22Rv1 (cell line): ENCODE measurements at regions not wholly inside any gene's neighbourhood (a gene's known extent, or its start where the extent isn't known, plus 50 kb on each side); places are given as distances from the start of the nearest gene placed in this dataset.
"Not testable (repeated sequence)": the region's sequence is repeated elsewhere in the genome, so short reads cannot be mapped to it uniquely, and the experiment has no call there.

Source experiments
- H3K27ac ChIP-seq: fragments of 450-650 bp; 2 replicates; pipeline ENCODE4 v1.5.1; 2017
- ZFX ChIP-seq: fragments of 450-650 bp; IDR thresholded peaks from 2 replicates; pipeline ENCODE4 v1.6.1; 2017; ENCODE audit warnings: antibody characterized with exemption, borderline replicate concordance
- TF ChIP-seq, protein P1 (sequence below): fragments of 450-650 bp; IDR thresholded peaks from 2 replicates; pipeline ENCODE4 v1.5.1; 2017; ENCODE audit warnings: mild to moderate bottlenecking

DNA sequence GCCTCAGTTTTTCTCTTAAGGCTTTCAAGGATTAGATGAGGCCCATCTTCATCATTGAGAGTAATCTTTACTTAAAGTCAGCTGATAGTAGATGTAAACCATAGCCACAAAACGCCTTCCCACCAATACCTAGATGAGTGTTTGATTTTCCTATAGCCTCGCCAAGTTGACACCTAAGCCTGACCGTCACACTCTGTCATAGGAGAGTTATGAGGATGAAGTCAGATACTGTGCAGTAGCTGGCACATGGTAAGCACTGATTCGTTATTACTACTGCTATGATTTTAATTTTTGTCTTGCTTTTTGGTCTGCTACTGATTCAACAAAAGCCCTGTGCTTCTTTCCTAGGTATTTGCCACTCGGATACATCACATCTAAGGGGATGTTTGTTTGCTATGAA lies 395.5 kb downstream of the RPS6KC1 start:
- TF ChIP-seq, protein P1, sequence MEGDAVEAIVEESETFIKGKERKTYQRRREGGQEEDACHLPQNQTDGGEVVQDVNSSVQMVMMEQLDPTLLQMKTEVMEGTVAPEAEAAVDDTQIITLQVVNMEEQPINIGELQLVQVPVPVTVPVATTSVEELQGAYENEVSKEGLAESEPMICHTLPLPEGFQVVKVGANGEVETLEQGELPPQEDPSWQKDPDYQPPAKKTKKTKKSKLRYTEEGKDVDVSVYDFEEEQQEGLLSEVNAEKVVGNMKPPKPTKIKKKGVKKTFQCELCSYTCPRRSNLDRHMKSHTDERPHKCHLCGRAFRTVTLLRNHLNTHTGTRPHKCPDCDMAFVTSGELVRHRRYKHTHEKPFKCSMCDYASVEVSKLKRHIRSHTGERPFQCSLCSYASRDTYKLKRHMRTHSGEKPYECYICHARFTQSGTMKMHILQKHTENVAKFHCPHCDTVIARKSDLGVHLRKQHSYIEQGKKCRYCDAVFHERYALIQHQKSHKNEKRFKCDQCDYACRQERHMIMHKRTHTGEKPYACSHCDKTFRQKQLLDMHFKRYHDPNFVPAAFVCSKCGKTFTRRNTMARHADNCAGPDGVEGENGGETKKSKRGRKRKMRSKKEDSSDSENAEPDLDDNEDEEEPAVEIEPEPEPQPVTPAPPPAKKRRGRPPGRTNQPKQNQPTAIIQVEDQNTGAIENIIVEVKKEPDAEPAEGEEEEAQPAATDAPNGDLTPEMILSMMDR, result no peak
- no peak for TF ChIP-seq ZFX
- H3K27ac ChIP-seq, result no peak overlapping the region

DNA sequence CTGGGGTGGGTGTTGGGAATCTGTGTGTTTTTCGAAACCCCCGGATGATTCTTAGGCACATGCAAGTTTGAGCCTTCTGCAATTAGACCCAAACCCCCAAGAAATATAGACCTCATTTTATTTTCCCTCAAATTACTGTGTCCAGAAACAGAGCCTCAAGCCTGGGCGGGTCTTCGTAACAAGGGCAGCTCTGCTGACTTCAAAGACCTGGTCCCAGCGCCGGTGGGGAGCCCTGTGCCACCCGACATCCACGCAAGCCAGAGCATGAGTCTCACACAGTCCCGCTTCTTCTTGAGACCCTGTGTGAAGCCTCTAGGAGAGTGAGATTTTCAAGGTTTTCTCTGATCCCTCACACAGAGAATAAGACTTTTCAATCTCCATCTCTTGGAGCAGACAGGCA lies 397.3 kb downstream of the RPS6KC1 start:
- H3K27ac ChIP-seq, result no peak overlapping the region

DNA sequence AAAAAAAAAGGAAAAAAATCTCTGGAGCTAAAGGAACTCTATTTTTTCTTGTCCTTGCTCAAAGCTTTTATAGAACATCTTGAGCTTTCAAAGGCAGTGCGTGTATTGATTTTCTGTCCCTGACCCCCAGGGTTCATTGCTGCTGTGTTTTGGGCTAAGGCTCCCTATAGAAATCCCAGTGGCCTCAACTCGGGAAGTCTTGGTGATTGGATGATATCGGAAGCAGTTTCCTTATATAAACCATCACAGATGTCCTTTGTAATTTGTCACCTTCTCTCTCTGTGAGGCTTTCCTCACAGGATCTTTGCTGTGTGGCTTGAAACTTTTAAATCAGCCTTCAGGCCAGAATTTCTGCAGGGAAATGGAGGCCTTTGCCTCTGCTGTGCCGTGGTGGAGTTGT lies 397.7 kb downstream of the RPS6KC1 start:
- H3K27ac ChIP-seq, result no peak overlapping the region
- TF ChIP-seq, protein P1, result no peak
- no peak for TF ChIP-seq ZFX

More for the DNA sequence above, 397.3 kb downstream of the RPS6KC1 start:
- TF ChIP-seq ZFX, result no peak
- TF ChIP-seq, protein P1, result no peak

DNA sequence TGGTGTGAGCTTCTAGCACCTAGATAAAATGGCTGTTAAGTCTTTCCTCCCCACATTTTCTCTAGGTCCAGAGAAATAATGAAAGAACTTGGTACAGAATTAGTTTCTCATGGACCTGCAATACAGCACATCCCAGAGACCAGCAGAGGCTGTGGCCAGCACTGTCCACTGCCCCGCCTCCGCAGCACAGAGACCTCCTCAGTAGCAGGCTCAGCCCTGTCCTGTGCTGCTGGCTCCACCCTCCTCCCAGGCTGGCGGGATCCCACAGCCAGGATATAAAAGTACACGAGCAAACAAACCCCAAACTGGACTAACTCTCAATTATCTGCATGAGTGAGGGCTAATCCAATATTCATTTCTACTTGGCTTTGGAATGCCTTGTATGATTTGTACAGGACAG lies 401.5 kb downstream of the RPS6KC1 start:
- no peak overlapping the region for H3K27ac ChIP-seq
- no peak for TF ChIP-seq ZFX
- TF ChIP-seq, protein P1, result no peak

DNA sequence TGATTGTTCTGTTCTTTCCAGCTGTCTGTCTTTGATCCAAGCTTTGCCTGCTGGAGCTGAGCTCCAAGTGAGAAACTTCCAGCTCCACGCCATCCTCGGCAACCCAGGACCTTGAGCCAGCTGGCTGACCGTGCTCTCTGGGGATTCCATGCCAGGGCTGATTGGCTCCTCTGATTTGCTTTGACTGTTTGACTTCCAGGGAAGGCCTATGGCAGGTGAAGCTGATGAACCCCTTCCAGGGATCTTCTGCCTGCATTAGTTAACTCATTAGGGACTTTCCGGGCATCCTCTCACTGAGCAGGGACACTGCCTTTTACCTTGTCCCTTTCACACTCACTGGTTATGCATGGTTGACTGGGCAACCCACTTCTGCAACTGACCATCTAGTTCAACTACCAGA lies 406.1 kb downstream of the RPS6KC1 start:
- no peak overlapping the region for H3K27ac ChIP-seq
- no peak for TF ChIP-seq ZFX
- TF ChIP-seq, protein P1, result no peak

DNA sequence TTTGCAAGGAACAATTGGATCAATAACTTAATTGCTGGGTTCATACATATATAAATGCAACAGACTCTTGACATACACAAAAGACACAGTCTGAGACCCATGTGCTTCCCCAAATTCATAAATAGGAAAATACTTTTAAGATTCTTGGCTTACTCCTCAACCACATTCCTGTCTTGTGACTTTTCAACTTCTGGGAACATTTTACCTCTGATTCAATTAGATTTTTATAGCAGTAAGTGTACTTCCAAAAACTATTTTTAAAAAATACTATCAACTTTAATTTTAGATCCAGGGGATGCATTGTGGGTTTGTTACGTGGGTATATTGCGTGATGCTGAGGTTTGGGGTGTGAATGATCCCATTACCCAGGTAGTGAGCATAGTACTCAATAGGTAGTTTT lies 406.7 kb downstream of the RPS6KC1 start:
- TF ChIP-seq ZFX, result no peak
- TF ChIP-seq, protein P1, result no peak
- H3K27ac ChIP-seq, result no peak overlapping the region

DNA sequence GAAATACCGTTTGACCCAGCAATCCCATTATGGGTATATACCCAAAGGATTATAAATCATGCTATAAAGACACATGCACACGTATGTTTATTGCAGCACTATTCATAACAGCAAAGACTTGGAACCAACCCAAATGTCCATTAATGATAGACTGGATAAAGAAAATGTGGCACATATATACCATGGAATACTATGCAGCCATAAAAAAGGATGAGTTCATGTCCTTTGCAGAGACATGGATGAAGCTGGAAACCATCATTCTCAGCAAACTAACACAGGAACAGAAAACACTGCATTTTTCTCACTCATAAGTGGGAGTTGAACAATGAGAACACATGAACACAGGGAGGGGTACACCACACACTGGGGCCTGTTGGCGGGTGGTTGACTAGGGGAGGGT lies 411.3 kb downstream of the RPS6KC1 start:
- not testable (repeated sequence) for H3K27ac ChIP-seq

DNA sequence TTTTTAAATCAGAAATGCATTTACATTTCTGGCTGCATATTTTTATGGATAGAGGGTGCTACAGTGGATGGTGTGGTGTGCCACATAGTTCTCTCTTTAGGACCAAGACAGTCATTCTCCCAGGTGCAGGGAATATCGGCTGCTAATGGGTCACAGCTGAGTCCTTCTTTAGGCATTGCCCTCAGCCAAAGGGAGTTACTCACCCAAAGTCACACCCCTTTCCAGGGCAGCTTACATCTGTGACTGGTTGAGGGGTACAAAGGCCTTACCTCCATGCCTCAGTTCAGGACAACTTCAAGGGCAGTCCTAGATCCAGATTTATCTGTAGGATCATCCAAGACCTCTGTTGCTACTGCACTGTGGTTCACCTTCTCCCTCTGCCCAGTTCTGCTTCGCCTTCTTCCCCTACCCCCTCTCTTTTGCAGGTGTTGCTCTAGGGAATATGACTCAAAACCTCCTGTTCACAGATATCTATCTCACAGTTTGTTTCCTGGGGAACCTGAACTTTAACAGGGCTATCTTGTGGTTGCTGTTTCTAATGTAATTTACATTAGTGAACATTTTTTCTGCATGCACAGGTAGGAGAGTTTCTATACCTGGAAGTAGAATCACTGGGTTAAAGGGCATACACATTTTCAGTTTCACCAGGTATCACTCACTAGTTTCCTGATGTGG lies 413.9 kb downstream of the RPS6KC1 start:
- no peak overlapping the region for H3K27ac ChIP-seq
- TF ChIP-seq ZFX, result no peak
- TF ChIP-seq, protein P1, result no peak
